Neural cell (in vitro differentiated cells): ENCODE measurements at regions not wholly inside any gene's neighbourhood (a gene's known extent, or its start where the extent isn't known, plus 50 kb on each side); places are given as distances from the start of the nearest gene placed in this dataset.

Experiments used
- H2AFZ ChIP-seq: fragments of 200-600, 300-800 bp; sonication (generic), shearing (Covaris generic); 2 replicates; pipeline ENCODE4 v1.6.0; 2014; ENCODE audit warnings: low read depth, mild to moderate bottlenecking, antibody characterized with exemption, low read length, moderate library complexity
- H3F3A ChIP-seq: fragments of 200-600 bp; shearing (Covaris generic); 2 replicates; pipeline ENCODE4 v1.6.1; 2016; ENCODE audit warnings: mild to moderate bottlenecking, moderate library complexity, mixed read lengths, antibody characterized with exemption, low read length; ENCODE audit not compliant: insufficient read depth, poor library complexity, severe bottlenecking
- H3K27ac ChIP-seq: fragments of 200-600, 300-800 bp; sonication (generic), shearing (Covaris generic); 2 replicates; pipeline ENCODE4 v1.5.1; 2014; ENCODE audit warnings: mild to moderate bottlenecking, low read length, moderate library complexity
- H3K27me3 ChIP-seq: fragments of 300-800, 200-600 bp; sonication (generic), shearing (Covaris generic); 2 replicates; pipeline ENCODE4 v1.6.0; 2014; ENCODE audit warnings: mild to moderate bottlenecking, low read depth, low read length, moderate library complexity; ENCODE audit not compliant: insufficient read depth
- H3K36me3 ChIP-seq: fragments of 300-800, 200-600 bp; sonication (generic), shearing (Covaris generic); 2 replicates; pipeline ENCODE4 v1.5.1; 2014; ENCODE audit warnings: mild to moderate bottlenecking, antibody characterized with exemption, low read length, moderate library complexity; ENCODE audit not compliant: insufficient read depth
- H3K4me2 ChIP-seq: fragments of 300-800, 200-600 bp; sonication (generic), shearing (Covaris generic); 2 replicates; pipeline ENCODE4 v1.6.0; 2014; ENCODE audit warnings: mild to moderate bottlenecking, low read length
- H3K4me3 ChIP-seq: fragments of 300-800, 200-600 bp; sonication (generic), shearing (Covaris generic); 2 replicates; pipeline ENCODE4 v1.5.1; 2014; ENCODE audit warnings: mild to moderate bottlenecking, low read length, moderate library complexity
- H3K79me2 ChIP-seq: fragments of 200-600 bp; shearing (Covaris generic); replicated peaks from 2 replicates; pipeline ENCODE4 v1.6.0; 2014; ENCODE audit warnings: mild to moderate bottlenecking, low read length, moderate library complexity; ENCODE audit not compliant: insufficient read depth
- H3K9ac ChIP-seq: fragments of 300-800, 200-600 bp; sonication (generic), shearing (Covaris generic); 2 replicates; pipeline ENCODE4 v1.6.1; 2016; ENCODE audit warnings: mild to moderate bottlenecking, low read length, mixed read lengths
- H3K9me2 ChIP-seq: fragments of 200-600 bp; shearing (Covaris generic); 2 replicates; pipeline ENCODE4 v1.6.1; 2016; ENCODE audit warnings: mild to moderate bottlenecking, low read length, mixed read lengths; ENCODE audit not compliant: insufficient read depth
- H3K9me3 ChIP-seq: fragments of 200-600, 300-800 bp; sonication (generic), shearing (Covaris generic); 2 replicates; pipeline ENCODE4 v1.6.1; 2016; ENCODE audit warnings: mild to moderate bottlenecking, mixed run types, low read length, moderate library complexity, mixed read lengths
- H4K20me1 ChIP-seq: fragments of 200-600 bp; shearing (Covaris generic); 2 replicates; pipeline ENCODE4 v1.6.1; 2016; ENCODE audit warnings: mild to moderate bottlenecking, mixed run types; ENCODE audit not compliant: insufficient read depth
- CTCF ChIP-seq: fragments of 450-650 bp; IDR thresholded peaks from 2 replicates; pipeline ENCODE4 v1.5.1; 2014; ENCODE audit warnings: antibody characterized with exemption, mild to moderate bottlenecking, moderate library complexity; ENCODE audit not compliant: poor library complexity, severe bottlenecking
- EP300 ChIP-seq: fragments of 450-650 bp; conservative IDR thresholded peaks from 2 replicates; pipeline ENCODE4 v1.6.1; 2014; ENCODE audit warnings: antibody characterized with exemption, mild to moderate bottlenecking, moderate library complexity; ENCODE audit not compliant: poor library complexity, severe bottlenecking
- EZH2 ChIP-seq: fragments of 200-600, 300-800 bp; shearing (Covaris generic), sonication (generic); IDR thresholded peaks from 2 replicates; pipeline ENCODE4 v1.6.1; 2014; ENCODE audit warnings: antibody characterized with exemption, low read length, borderline replicate concordance, mild to moderate bottlenecking; ENCODE audit not compliant: insufficient read depth, poor library complexity, severe bottlenecking
- MXI1 ChIP-seq: fragments of 450-650 bp; conservative IDR thresholded peaks from 2 replicates; pipeline ENCODE4 v1.6.1; 2014; ENCODE audit warnings: antibody characterized with exemption, mild to moderate bottlenecking; ENCODE audit not compliant: poor library complexity, severe bottlenecking
- POLR2AphosphoS5 ChIP-seq: IDR thresholded peaks from 2 replicates; pipeline ENCODE4 v1.6.1; 2012
- RAD21 ChIP-seq: fragments of 450-650 bp; conservative IDR thresholded peaks from 2 replicates; pipeline ENCODE4 v1.6.1; 2014; ENCODE audit warnings: antibody characterized with exemption, mild to moderate bottlenecking, moderate library complexity
- REST ChIP-seq: IDR thresholded peaks from 2 replicates; pipeline ENCODE4 v1.6.1; 2012; ENCODE audit warnings: borderline replicate concordance
- SMC3 ChIP-seq: fragments of 450-650 bp; conservative IDR thresholded peaks from 2 replicates; pipeline ENCODE4 v1.6.1; 2014; ENCODE audit warnings: antibody characterized with exemption, mild to moderate bottlenecking, moderate library complexity; ENCODE audit not compliant: poor library complexity
- TAF1 ChIP-seq: IDR thresholded peaks from 2 replicates; pipeline ENCODE4 v1.6.1; 2012; ENCODE audit warnings: low read depth

- no peaks in the 10 kb centered on the region for H3K9me3 ChIP-seq
- no peak overlapping the region for H3K27ac ChIP-seq
- no peaks in the 10 kb centered on the region for H3K79me2 ChIP-seq
- TF ChIP-seq EP300 (no peak), EZH2 (no peak), RAD21 (no peak), TAF1 (no peak), REST (no peak), MXI1 (no peak), CTCF (no peak), POLR2AphosphoS5 (no peak), SMC3 (no peak)
- no peak overlapping the region for H3K9ac ChIP-seq
- H3K27me3 ChIP-seq: no peaks in the 10 kb centered on the region
- no peaks in the 10 kb centered on the region for H3K9me2 ChIP-seq
- H3F3A ChIP-seq: no peaks in the 10 kb centered on the region
- no peak overlapping the region for H3K4me3 ChIP-seq
- H2AFZ ChIP-seq: no peak overlapping the region
- no peak overlapping the region for H3K4me2 ChIP-seq
- H4K20me1 ChIP-seq: no peaks in the 10 kb centered on the region
- no peaks in the 10 kb centered on the region for H3K36me3 ChIP-seq
These were observed 902.8 kb upstream of the AMELY start for GRCh38 chrY:7814361-7814760.

GRCh38 chrY:7810359-7810758, 898.8 kb upstream of the AMELY start:
- no peak overlapping the region for H2AFZ ChIP-seq
- no peaks in the 10 kb centered on the region for H3K79me2 ChIP-seq
- H3K4me2 ChIP-seq: no peak overlapping the region
- no peaks in the 10 kb centered on the region for H3K9me2 ChIP-seq
- H3K36me3 ChIP-seq: no peaks in the 10 kb centered on the region
- H3K9me3 ChIP-seq: no peaks in the 10 kb centered on the region
- no peak overlapping the region for H3K9ac ChIP-seq
- no peak for TF ChIP-seq MXI1
- no peak for TF ChIP-seq POLR2AphosphoS5
- TF ChIP-seq TAF1: no peak
- no peak for TF ChIP-seq SMC3
- H3F3A ChIP-seq: no peaks in the 10 kb centered on the region
- no peaks in the 10 kb centered on the region for H3K27me3 ChIP-seq
- no peaks in the 10 kb centered on the region for H4K20me1 ChIP-seq
- no peak overlapping the region for H3K4me3 ChIP-seq
- no peak overlapping the region for H3K27ac ChIP-seq

GRCh38 chrY:7807516-7807870, 895.9 kb upstream of the AMELY start:
- Histone ChIP-seq H3K27me3 (no peaks in the 10 kb centered on the region), H3K9ac (no peak overlapping the region), H3K9me3 (no peaks in the 10 kb centered on the region), H2AFZ (no peak overlapping the region), H3K79me2 (no peaks in the 10 kb centered on the region), H3K4me3 (no peak overlapping the region), H3K27ac (no peak overlapping the region), H3K36me3 (no peaks in the 10 kb centered on the region), H3F3A (no peaks in the 10 kb centered on the region), H4K20me1 (no peaks in the 10 kb centered on the region), H3K9me2 (no peaks in the 10 kb centered on the region), H3K4me2 (no peak overlapping the region)
- TF ChIP-seq SMC3: no peak
- no peak for TF ChIP-seq RAD21
- TF ChIP-seq CTCF: no peak
- no peak for TF ChIP-seq TAF1
- no peak for TF ChIP-seq EP300
- TF ChIP-seq EZH2: no peak
- no peak for TF ChIP-seq MXI1
- no peak for TF ChIP-seq POLR2AphosphoS5
- TF ChIP-seq REST: no peak
